ENCODE measurements at regions not wholly inside any gene's neighbourhood (a gene's known extent, or its start where the extent isn't known, plus 50 kb on each side); places are given as distances from the start of the nearest gene placed in this dataset.
"Not testable (repeated sequence)": the region's sequence is repeated elsewhere in the genome, so short reads cannot be mapped to it uniquely, and the experiment has no call there.

DNA sequence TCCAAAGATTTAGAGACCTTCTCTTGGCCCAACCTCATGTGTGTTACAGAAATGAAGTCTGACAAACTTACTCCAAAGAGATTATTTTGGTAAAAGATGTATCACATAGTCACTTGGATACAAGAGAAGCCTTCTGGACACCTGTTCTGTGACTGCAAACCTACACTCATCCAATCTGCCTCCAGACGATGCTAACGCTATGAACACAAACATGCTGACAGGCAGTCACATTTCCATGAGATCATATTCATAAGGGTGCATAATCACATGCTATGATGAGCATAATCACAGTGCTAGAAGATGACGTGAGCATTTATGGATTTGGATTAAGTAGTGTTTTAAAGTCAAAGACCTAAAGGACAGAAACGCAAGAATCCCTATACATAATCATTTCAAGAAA is 340.2 kb downstream of the HACE1 start:
- intact Hi-C loops (cut with micrococcal nuclease), result no loop called here

DNA sequence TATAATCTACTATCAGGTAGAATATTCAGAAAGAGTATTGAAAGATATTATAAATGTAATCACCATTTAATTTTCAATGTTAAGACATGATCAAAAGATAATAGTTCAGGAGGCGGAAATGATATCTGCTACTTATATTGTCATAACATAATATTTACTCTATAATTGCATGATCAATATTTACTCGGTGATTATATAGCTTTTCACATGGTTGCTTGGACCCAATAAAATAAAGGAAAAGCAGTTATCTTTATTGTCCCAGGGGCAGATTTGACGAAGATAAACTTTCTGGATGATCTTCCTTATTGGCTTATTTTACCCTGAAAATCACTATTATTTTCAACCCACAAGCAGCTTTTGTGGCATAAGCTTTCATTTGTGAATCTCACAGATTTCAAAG is 350.4 kb downstream of the HACE1 start:
- intact Hi-C loops (cut with micrococcal nuclease), result no loop called here

DNA sequence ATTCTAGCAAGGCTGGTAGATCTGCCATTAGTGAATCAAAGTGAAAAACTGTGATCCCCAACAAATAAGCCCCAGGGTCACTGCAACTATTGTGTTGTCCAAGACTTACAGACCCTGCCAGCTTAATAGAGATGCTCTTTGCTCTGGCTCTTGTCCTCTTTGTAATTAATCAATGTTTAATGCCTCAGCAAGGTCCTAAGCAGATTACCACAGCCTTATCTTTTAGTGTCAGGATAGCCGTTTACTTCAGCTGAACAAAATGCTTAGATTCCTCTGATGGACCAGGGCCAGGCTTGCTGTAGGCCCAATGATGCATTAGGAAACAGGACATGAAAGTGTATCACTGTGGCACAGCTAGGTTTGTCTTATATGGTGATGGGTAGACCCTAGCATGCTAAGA is 353.3 kb downstream of the HACE1 start:
- intact Hi-C loops (cut with micrococcal nuclease), result no loop called here

DNA sequence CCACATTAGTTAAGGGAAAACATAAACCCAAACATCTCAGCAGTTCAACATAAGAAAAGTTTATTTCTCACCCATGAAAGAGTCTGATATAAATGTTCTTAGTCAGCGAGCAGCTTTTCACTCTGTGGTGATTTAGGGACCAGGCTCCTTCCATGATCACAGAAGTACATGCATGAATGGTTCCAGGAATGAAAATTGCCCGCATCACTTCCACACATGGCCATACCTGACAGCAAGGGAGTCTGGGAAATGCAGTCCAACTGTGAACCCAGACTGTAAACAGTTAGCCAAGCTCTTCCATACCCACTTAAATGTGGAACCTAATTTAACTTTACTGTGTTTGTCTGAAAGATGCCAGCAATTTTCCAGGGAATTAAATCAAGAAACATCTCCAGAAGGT is 353.9 kb downstream of the HACE1 start:
- intact Hi-C loops (cut with micrococcal nuclease), result no loop called here

DNA sequence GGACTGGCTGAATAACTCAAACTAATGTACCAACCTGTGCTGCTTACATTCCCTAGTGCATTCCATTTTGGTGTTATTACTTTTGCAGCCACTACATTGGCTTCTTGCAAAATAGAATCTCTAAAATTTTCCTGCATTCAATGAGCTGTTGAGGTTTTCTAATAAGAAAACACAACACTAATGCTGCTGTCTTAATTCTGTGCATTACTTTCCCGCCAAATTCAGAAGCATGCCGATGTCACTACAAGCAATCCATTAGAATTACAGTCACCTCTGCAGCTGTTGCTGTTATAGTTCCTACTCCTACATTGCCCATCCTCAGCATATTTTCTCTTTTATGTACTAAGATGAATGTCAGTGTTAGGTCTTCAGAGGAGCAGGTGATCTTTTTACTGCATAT is 359.5 kb downstream of the HACE1 start:
- intact Hi-C loops (cut with micrococcal nuclease), result no loop called here

DNA sequence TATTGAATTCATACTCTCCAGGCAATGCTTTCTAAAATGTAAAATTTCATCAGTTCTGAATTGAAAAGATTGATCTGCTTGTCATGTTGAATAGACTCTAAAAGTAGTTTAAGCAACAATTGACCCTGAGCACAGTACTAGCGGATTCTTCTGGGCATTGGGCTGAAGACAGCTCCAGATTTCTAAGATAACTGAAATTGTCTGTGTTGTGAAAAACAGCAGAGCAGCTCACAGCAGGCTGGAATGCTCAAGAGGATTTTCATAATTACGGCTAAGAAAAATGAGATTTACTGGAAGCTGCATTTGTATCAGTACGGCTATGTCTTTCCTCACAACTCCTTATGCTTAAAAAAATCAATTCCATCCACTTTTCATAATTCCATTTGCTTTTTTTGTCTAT is 373.7 kb downstream of the HACE1 start:
- intact Hi-C loops (cut with micrococcal nuclease), result no loop called here

DNA sequence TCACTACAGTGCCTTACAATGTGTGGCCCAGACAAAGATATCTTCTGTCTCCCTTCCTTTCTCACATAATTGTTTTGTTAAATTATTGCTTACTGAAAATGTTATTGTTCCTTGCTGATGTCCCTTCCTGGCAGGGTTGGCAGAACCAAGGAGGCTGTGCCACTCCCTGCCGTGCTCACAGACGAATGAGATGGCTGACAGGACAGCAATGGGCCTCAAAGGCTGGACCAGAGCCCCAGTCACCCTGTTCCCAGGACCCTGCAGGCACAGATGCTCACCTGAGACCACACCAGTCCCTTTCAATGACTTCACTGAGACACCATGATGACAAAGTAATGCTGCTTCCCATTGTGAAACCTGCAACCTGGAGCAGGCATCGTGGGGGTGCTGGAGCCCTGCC is 375.1 kb downstream of the HACE1 start:
- intact Hi-C loops (cut with micrococcal nuclease), result no loop called here

DNA sequence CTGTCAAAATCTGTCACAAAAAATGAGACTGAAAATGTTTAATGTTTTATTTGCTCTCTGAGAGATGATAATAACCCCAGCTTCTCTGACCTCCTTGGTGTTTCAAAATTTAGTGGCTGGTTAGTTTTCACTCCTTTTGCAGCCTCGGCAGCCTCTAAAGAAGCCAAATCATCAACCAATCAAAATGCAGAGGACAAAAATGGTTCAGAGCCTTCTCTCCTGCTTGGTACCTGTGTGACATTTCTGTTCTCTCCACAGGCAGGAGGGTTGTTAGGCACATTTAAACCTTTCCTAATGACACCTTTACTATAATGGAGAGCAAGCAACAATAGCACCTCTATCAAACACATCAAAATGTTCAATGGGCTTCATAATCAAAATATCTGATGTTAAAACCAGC is 375.5 kb downstream of the HACE1 start:
- intact Hi-C loops (cut with micrococcal nuclease), result no loop called here

DNA sequence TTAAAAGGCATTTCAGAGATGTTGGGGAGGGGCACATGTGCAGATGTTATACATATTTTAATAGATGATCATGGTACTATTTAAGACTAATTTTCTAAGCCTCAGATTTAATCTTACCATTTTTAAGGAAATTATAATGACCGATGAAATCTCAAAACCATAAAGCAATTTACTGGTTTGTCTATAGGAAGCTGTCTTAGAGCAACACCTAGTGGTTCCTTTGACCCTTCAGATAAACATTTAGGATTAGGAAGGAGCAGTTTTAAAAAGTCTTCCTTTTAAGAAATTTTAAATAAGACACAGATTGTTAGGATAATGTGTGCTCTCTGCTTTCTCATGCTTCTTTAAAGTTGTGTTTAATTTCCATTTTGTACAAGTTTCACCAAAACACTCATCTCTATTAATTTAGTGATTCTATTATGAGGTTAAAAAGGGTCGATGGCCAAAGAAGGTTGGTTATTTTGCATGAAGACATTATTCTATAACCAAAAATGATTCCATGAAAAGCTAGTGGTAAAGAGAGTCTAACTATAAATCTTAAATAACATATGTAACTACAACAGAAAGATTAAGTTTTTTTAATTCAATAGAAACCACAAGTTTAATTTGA is 376.4 kb downstream of the HACE1 start:
- intact Hi-C loops (cut with micrococcal nuclease), result no loop called here

DNA sequence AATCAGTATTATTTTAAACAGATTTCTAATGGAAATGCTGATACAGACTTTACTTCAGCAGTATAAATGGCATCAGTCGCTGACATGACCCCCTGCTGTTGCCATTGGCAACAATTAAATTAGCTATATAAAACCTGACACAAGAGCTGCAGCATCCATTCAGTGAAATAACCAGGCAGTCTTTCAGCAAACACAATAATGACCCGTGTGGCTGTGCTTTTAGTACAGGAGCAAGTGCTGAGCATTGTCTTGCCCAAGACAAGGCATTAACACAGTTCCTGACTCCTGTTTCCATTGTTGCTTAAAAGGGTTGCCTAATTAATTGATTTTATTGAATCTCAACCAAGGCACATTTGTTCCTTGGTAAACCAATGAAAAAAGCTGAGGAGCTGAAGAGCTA is 382.1 kb downstream of the HACE1 start:
- intact Hi-C loops (cut with micrococcal nuclease), result no loop called here

DNA sequence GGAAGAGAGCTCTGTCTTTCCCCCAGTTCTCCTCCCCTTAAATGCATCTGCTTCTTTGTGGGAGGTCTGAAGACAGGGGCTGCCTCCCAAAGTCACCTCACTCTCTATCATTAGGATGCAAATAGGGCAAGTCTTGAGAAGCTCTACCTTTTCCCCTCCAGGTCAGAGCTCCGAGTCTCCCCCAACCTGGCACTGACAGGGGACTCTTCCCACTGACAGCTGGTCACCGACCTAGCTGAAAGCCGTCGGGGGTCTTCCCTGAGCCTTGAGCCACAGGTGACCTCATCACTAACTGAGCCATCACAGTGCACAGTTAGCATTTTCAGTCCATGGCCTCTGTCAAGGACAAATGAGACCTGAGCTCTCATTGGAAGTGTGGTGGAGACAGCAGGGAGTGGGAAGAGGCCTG is 386.7 kb downstream of the HACE1 start:
- intact Hi-C loops (cut with micrococcal nuclease), result no loop called here

DNA sequence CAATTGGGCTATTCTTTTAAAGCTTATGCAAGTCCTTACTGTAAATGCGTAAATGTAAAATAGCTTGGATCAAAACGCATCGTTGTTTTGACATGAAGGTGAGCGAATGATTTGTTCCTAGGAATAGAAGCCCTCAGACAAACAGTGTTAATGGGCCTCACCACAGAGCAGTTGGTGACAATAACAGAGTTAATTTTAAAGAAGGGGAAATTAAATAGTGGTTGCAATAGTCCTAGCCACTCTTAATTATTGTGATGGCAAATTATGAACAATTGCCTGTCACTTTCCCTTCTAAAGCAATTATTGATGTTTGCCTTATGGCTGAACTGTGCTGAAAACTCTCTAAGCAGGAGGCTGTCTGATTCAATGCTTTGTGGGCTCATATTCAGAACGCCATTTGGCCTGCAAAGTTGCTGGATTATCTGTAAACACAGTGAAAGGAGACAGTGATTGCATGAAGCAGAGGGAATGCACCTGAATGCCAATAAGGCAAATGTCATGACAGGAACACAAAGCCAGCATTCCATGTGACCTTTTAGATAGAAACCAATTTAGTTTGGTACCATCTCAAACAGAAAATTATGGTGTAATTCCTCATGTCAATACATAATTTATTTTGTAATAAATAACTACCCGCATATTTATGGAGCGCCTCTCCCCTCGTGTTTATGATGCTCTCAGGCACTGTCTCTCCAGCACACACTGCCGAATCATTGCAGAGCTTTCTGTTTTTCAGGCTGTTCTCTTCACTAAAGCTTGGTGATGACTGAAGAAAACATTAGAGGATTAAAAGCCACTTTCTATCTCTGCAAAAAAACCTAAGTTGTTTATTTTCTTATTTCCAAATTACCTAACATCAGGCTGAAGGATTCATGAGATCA is 387.5 kb downstream of the HACE1 start:
- intact Hi-C loops (cut with micrococcal nuclease), result no loop called here

DNA sequence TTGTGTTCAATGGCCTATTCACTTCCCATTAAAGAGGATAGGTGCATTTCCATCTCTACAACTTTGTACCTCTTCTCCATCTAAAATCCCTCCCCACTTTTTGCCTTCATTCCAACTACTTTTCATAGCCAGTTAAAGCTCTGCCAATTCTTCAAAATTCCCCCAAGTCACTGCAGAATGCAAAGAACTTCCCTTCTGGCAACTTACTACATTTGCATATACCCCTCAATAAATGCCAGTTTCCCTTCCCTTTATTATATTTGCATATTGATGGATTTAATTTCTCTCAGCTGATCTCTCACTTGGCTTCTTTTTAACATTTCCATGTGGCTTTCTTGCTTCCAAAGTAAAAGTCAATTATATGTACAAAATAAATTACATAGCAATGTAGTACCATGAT is 393.4 kb downstream of the HACE1 start:
- intact Hi-C loops (cut with micrococcal nuclease), result no loop called here

DNA sequence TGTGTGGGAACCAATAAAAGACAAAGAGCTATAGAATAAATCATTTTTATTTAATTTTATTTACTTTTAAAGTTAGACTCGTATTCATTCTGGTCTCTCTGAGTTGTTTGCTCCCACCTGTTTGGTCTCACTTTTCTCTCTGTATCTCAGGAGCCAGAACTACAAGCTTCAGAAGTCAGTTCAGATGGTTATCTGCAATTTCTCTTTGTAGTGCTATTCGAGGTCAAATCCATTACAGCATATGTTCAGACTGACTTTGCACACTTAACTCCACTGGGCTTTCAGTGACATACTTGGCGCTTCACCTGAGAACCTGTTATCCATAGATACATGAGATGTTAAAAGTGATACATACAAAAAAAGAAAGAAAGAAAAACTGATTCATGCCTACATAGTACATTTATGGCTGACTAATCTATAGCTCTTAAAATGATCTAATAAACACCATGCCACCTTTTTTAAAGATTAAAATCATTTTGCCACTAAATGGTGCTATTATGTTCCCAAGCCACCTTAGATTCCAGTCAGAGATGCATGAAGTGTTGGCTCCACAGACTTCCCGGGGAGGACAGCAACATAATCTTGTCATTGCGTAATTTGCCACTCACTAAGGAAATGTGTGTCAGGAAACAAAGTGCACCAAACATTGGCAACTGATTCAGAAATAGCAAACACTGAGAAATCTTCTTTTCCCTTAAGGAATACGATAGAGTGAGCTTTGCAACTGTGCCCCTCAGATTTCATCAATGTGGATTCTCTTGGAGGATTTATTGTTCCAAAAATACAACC is 396.7 kb downstream of the HACE1 start:
- intact Hi-C loops (cut with micrococcal nuclease), result no loop called here

DNA sequence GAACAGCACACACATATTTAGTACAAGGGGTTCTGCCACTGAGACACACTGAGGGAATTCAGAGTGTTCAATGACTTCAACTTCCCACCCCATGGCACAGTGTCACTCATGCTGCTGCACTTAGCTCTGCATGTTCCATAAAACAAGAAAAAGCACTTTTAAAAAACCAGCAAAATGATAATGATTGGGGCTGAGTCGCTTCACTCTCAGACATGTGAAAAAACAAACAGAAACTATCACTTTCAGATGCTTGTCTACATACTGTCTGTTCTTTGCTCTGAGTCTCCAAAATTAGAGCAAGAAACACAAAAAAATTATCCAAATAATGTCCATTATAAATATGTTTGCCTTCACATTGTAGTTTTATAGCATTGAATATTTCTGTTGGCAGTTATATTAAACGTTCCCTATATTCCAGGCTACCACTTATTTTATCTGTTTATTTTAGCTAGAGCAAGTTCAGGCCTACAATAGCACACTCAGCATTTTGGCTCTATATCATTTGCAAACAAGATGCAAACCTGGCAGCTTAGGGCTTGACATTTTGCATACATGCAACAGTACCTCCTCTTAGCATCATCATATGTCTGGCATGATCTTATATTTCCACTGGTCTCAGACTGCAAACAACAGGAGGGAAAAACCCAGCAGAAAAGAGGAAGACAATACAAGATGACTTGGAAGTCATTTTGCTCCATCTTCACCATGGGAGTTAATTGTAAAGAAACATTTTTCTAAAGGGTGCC is 398.8 kb downstream of the HACE1 start:
- intact Hi-C loops (cut with micrococcal nuclease), result no loop called here

DNA sequence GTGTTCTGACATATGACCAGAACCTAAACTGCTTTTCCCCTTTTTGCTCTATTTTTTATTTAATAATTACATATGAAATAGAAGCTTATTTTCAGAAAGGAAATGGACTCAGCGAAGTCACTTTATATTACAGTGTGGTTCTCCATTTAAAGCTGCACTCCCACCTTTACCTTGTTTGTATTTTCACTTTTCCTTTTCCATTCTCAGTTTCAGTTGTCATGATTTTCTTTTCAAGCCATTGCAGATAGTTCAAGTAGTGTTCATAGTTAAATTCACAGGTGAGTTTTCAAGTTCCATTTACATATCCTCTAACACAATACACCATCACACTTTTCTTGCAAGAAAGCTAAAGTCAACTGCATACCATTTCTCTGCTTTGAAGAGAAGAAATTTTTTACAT is 400.2 kb downstream of the HACE1 start:
- intact Hi-C loops (cut with micrococcal nuclease), result no loop called here

DNA sequence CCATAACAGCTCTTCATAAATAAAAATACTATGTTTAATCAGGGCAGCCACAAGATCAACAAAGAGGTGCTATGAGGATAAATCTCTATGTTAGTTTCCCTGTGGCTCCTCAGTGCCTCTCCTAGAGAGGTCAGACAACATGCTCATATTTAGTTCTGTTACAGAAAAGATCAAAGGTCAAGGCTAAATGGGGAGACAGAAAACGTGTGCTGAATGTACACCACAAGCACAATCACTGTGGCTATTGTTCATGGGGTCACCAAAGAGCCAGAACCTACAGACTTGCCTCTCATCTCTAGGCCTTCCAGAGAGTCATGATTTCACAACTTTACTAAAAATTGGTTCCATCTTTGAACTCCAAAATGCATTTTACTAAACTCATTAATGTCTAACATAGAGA is 409.8 kb downstream of the HACE1 start:
- intact Hi-C loops (cut with micrococcal nuclease), result no loop called here

DNA sequence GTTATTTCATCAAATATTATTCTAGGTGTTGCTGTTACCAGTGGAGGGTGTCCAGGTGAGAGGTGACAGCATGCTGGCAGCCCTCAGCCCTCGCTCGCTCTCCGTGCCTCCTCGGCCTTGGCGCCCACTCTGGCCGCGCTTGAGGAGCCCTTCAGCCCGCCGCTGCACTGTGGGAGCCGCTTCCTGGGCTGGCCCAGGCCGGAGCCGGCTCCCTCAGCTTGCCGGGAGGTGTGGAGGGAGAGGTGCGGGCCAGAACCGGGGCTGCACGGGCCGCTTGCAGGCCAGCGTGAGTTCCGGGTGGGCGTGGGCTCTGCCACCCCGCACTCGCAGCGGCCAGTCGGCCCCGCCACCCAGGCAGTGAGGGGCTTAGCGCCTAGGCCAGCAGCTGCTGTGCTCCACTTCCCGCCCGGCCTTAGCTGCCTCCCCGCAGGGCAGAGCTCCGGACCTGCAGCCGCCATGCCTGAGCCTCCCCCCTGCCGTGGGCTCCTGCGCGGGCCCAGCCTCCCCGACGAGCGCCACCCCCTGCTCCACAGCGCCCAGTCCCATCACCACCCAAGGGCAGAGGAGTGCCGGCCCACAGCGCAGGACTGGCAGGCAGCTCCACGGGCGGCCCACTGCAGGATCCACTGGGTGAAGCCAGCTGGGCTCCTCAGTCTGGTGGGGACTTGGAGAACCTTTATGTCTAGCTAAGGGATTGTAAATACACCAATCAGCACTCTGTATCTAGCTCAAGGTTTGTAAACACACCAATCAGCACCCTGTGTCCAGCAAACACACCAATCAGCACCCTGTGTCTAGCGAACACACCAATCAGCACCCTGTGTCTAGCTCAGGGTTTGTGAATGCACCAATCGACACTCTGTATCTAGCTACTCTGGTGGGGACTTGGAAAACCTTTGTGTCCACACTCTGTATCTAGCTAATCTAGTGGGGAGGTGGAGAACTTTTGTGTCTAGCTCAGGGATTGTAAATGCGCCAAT is 413.3 kb downstream of the HACE1 start:
- intact Hi-C loops (cut with micrococcal nuclease), result not testable (repeated sequence)

DNA sequence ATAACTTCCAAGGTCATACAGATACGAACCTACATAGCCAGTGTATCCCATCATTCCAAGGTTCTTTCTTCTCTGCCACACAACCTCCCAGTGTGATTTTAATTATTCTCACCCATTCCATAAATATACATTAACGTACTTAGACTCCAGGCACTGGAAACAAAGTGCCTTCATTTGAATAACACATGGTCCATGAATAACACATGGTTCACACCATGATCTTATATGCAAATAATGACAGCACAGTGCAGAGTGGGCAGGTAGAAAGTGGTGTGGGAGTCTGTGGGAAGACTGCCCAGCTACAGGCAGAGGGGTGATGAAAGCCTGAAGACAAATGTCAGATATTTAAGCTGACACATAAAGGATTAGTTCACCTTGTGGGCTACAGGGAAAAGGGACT is 425.2 kb downstream of the HACE1 start:
- intact Hi-C loops (cut with micrococcal nuclease), result no loop called here

DNA sequence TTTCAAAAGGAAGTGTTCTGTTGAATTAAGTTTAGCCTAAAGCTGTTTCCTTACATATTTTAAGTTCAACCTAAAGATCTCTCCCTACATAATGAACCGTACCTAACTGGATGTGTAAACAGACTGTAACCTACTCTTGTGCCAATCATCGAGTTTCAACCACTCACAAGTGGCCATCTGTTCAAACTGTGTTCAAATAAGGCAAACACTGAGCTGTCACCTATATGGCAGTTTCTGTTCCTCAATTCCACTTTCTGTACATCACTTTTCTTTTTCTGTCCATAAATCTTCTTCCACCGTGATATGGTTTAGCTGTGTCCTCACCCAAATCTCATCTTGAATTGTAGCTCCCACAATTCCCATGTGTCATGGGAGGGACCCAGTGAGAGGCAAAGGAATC is 428.6 kb downstream of the HACE1 start:
- intact Hi-C loops (cut with micrococcal nuclease), result no loop called here
